GM18951 (cell line): ENCODE measurements at regions not wholly inside any gene's neighbourhood (a gene's known extent, or its start where the extent isn't known, plus 50 kb on each side); places are given as distances from the start of the nearest gene placed in this dataset.
"Not testable (repeated sequence)": the region's sequence is repeated elsewhere in the genome, so short reads cannot be mapped to it uniquely, and the experiment has no call there.

Experiments used
- POLR2A ChIP-seq: IDR thresholded peaks from 4 replicates; pipeline ENCODE4 v1.6.1; 2011; ENCODE audit warnings: mild to moderate bottlenecking; ENCODE audit not compliant: insufficient read length, insufficient read depth; ENCODE audit errors: extremely low read depth
- in situ Hi-C: fragments of 300-500 bp; cut with MboI; formaldehyde crosslinking; loops from one replicate; pipeline ENCODE4 v1.12.0; 2022; ENCODE audit warnings: low sequenced_read_pairs, mixed read lengths, inconsistent platforms; ENCODE audit not compliant: unreplicated experiment

- in situ Hi-C loops: no loop called here
- no peak for TF ChIP-seq POLR2A
Observed at GRCh38 chr15:23857028-23857641, 170.0 kb upstream of the NDN start.

- no peak for TF ChIP-seq POLR2A
- in situ Hi-C loops: no loop called here
Observed at GRCh38 chr15:23859008-23859407, 171.9 kb upstream of the NDN start.

DNA sequence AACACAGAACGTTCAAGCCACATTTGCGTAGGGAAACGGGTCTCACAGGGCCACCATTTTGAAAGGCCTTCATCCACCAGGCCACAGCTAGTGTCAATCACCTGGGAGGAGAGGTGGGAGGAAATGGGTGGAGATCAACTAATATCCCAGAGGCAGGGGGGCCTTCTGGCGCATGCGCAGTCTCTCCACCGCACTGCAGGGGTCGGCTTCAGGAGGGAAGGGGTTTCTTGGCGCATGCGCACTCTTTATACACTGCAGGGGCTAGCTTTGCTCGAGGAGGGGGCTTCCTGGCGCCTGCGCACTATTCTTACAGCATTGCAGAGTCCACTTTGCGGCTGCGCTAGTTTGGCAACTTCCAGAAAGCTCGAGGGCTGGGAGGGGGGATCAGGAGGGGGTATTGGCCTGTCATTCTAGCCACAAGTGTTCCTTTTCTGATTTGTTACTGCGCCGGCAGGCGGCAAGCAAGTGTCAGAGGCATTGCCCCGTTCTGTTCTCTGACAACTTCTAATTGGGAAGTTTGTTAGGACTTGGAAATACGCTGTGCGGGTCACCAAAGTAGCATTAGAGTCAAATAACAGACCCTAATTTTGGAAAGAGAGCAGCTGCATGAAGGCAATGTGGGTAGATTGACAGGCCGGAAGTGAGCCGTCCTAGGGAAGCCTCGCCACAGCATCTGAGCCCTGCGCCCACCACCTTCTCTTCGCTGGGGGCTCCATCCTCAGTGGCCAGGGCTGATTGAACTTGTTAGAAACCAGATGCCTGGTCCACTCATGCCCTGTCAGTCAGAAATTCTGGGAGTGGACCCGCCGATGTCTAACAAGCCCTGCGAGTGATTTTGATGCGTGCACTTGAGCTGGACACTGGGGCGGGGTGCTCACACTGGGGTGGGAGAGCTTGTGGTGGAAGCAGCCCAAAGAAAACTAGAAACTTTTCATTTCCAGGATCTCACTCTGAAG, 173.5 kb upstream of the NDN start:
- in situ Hi-C loops: no loop called here
- no peak for TF ChIP-seq POLR2A

GRCh38 chr15:23866832-23867231, 179.7 kb upstream of the NDN start:
- in situ Hi-C loops: no loop called here
- TF ChIP-seq POLR2A: no peak

DNA sequence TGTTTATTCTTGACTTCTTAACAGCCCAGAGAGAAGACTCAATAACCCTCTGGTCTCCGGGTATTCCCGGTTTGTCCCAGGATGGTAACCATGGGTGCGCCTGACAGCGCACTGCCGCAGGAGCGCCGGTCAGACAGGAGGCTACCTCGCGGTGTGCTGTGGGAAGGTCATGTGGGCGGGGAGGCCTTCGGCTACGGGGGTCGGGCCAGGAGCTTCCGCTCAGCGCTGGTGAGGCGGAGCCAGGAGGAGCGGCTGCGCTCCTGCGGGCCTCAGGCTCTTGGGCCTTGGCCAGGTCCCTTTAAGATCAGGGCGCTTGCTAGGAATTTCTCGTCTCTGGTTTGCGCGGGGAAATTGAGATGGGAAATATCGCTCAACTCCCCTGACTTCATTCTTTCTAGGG, 182.3 kb upstream of the NDN start:
- no peak for TF ChIP-seq POLR2A
- in situ Hi-C loops: no loop called here

DNA sequence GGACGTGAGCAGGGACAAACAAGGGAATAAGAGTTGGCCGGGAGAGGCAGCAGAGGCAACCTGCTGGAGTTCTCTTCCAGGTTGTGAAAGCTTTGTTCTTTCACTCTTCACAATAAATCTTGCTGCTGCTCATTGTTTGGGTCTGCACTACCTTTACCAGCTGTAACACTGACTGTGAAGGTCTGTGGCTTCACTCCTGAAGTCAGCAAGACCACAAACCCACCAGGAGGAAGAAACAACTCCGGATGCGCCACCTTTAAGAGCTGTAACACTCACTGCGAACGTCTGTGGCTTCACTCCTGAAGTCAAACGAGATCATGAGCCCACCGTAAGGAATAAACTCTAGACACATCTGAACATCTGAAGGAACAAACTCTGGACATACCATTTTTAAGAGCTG, 186.5 kb upstream of the NDN start:
- in situ Hi-C loops: not testable (repeated sequence)

DNA sequence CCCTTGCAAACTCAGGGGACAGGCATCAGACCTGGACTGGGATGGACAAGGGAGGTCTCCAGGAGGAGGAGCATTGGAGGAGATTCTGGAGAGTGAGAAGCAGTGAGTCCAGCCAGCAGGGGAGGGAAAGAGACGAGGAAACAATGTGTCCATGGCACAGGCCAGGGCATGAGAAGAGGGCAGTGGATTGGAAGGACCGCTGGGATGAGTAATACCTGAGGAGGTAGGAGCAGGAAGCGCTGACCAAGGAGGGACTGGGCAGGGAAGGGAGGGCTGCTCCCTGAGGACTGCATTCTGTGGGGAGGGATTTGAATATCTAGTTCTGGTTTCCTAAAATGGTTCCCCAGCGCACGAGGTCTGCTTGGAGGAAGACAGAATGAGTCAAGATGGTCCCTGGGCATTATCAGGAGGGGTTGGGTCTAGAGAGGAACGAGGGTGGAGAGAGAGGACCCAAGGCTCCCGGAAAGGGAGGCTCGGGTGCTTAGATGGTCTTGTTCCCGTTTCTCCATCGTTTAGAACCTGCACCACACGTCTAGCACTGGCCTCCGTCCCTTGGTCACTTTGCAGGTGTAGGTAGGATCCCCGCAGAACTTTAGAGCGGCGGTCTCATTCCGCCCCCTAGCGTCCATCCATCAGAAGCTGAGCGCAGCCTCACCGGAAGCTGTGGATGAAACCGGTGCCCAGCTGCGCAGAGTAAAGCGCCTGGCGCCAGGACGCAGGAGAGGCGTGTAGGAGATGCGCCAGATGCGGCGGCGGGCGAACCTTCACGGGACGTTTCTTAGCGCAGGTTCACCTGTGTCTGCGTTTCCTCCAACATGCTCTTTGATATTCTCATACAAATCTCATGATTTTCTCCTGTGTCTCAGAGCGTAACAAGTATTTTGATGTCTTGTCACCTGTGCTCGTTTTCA, 190.7 kb upstream of the NDN start:
- in situ Hi-C loops: no loop called here
- TF ChIP-seq POLR2A: no peak

DNA sequence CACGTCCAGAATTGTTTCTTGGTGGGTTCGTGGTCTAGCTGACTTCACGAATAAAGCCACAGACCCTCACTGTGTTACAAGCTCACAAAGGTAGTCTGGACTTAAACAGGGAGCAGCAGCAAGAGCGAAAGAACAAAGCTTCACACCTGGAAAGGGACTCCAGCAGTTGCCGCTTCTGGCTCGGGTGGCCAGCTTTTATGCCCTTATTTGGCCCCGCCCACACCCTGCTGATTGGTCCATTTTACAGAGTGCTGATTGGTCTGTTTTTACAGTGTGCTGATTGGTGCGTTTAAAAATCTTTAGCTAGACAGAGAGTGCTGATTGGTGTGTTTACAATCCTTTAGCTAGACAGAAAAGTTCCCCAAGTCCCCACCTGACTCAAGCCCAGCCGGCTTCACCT, 194.2 kb upstream of the NDN start:
- no peak for TF ChIP-seq POLR2A
- in situ Hi-C loops: no loop called here

GRCh38 chr15:23890218-23890617, 203.1 kb upstream of the NDN start:
- in situ Hi-C loops: no loop called here

GRCh38 chr15:23897091-23897490, 210.0 kb upstream of the NDN start:
- in situ Hi-C loops: no loop called here
- TF ChIP-seq POLR2A: no peak

More at GRCh38 chr15:23890218-23890617, 203.1 kb upstream of the NDN start:
- no peak for TF ChIP-seq POLR2A

- TF ChIP-seq POLR2A: no peak
- in situ Hi-C loops: no loop called here
Observed at GRCh38 chr15:23897531-23897930, 210.4 kb upstream of the NDN start.

DNA sequence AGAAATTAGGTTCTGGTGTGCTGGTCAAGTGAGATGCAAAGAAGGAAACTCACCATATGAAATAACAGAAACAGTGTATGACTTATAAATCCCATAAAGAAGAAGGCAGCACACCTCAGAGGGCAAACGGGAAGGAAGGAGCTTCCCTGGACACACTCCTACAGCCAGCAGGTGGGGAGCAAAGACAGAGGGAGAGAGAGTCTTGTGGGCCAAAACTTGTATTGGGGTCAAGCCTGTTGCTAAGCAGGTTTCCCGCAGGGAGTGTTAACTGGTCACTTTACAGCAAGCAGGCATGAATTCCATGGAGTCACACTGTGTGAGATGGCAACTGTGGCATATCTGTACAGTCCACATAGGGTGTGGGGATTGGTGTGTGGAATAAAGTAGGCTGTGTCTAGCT, 222.9 kb upstream of the NDN start:
- TF ChIP-seq POLR2A: no peak
- in situ Hi-C loops: no loop called here

GRCh38 chr15:23912191-23912590, 225.1 kb upstream of the NDN start:
- in situ Hi-C loops: no loop called here
- no peak for TF ChIP-seq POLR2A
